ENCODE measurements at regions not wholly inside any gene's neighbourhood (a gene's known extent, or its start where the extent isn't known, plus 50 kb on each side); places are given as distances from the start of the nearest gene placed in this dataset.

GRCh38 chr1:106746448-106747085, 309.9 kb upstream of the PRMT6 start:
- DNase-seq: no peak

GRCh38 chr1:106747232-106747631, 309.2 kb upstream of the PRMT6 start:
- no peak for DNase-seq

- no peak for DNase-seq
Measured at GRCh38 chr1:106747791-106748190, 308.7 kb upstream of the PRMT6 start.

GRCh38 chr1:106748606-106749005, 307.9 kb upstream of the PRMT6 start:
- DNase-seq: no peak

GRCh38 chr1:106749491-106749890, 307.0 kb upstream of the PRMT6 start:
- no peak for DNase-seq

GRCh38 chr1:106749906-106750305, 306.6 kb upstream of the PRMT6 start:
- no peak for DNase-seq

- DNase-seq: no peak
Measured at GRCh38 chr1:106751002-106751401, 305.5 kb upstream of the PRMT6 start.

- DNase-seq: no peak
Measured at GRCh38 chr1:106753066-106753465, 303.4 kb upstream of the PRMT6 start.

- no peak for DNase-seq
Measured at GRCh38 chr1:106754957-106755356, 301.5 kb upstream of the PRMT6 start.

GRCh38 chr1:106755682-106756406, 300.6 kb upstream of the PRMT6 start:
- DNase-seq: no peak

GRCh38 chr1:106756752-106757151, 299.7 kb upstream of the PRMT6 start:
- DNase-seq: no peak

GRCh38 chr1:106768077-106768476, 288.4 kb upstream of the PRMT6 start:
- DNase-seq: no peak

GRCh38 chr1:106768501-106768900, 288.0 kb upstream of the PRMT6 start:
- no peak for DNase-seq

GRCh38 chr1:106773206-106773605, 283.3 kb upstream of the PRMT6 start:
- no peak for DNase-seq

- DNase-seq: no peak
Measured at GRCh38 chr1:106780066-106780465, 276.4 kb upstream of the PRMT6 start.

GRCh38 chr1:106780806-106781569, 275.5 kb upstream of the PRMT6 start:
- DNase-seq: no peak

- no peak for DNase-seq
Measured at GRCh38 chr1:106785176-106785575, 271.3 kb upstream of the PRMT6 start.

- no peak for DNase-seq
Measured at GRCh38 chr1:106787520-106787919, 269.0 kb upstream of the PRMT6 start.

GRCh38 chr1:106789686-106790085, 266.8 kb upstream of the PRMT6 start:
- DNase-seq: no peak

- no peak for DNase-seq
Measured at GRCh38 chr1:106791041-106791440, 265.4 kb upstream of the PRMT6 start.

GRCh38 chr1:106793651-106794050, 262.8 kb upstream of the PRMT6 start:
- no peak for DNase-seq

- no peak for DNase-seq
Measured at GRCh38 chr1:106798991-106799390, 257.5 kb upstream of the PRMT6 start.

GRCh38 chr1:106802181-106802580, 254.3 kb upstream of the PRMT6 start:
- DNase-seq: no peak

GRCh38 chr1:106814418-106814817, 242.1 kb upstream of the PRMT6 start:
- no peak for DNase-seq
